ENCODE measurements at regions not wholly inside any gene's neighbourhood (a gene's known extent, or its start where the extent isn't known, plus 50 kb on each side); places are given as distances from the start of the nearest gene placed in this dataset.

GRCh38 chr4:110675426-110675825 lies 52.5 kb upstream of the PITX2 start:
- no peak for DNase-seq

- DNase-seq: no peak
These were observed 53.4 kb upstream of the PITX2 start for GRCh38 chr4:110676241-110676640.

GRCh38 chr4:110678517-110679227 lies 55.8 kb upstream of the PITX2 start:
- no peak for DNase-seq

- DNase-seq: no peak
These were observed 57.4 kb upstream of the PITX2 start for GRCh38 chr4:110680265-110680664.

- no peak for DNase-seq
These were observed 58.5 kb upstream of the PITX2 start for GRCh38 chr4:110681381-110681780.

GRCh38 chr4:110682311-110682710 lies 59.4 kb upstream of the PITX2 start:
- DNase-seq: no peak

- no peak for DNase-seq
These were observed 60.7 kb upstream of the PITX2 start for GRCh38 chr4:110683601-110684000.

- no peak for DNase-seq
These were observed 79.4 kb upstream of the PITX2 start for GRCh38 chr4:110702326-110702725.

GRCh38 chr4:110704748-110705439 lies 82.0 kb upstream of the PITX2 start:
- no peak for DNase-seq

GRCh38 chr4:110705440-110705782 lies 82.5 kb upstream of the PITX2 start:
- DNase-seq: no peak

- DNase-seq: no peak
These were observed 87.2 kb upstream of the PITX2 start for GRCh38 chr4:110710070-110710469.

GRCh38 chr4:110712486-110712885 lies 89.6 kb upstream of the PITX2 start:
- DNase-seq: no peak

GRCh38 chr4:110730318-110730717 lies 107.4 kb upstream of the PITX2 start:
- DNase-seq: no peak

- DNase-seq: no peak
These were observed 111.0 kb upstream of the PITX2 start for GRCh38 chr4:110733901-110734300.

- DNase-seq: no peak
These were observed 112.8 kb upstream of the PITX2 start for GRCh38 chr4:110735686-110736085.

GRCh38 chr4:110737931-110738330 lies 115.1 kb upstream of the PITX2 start:
- DNase-seq: no peak

- no peak for DNase-seq
These were observed 119.3 kb upstream of the PITX2 start for GRCh38 chr4:110742143-110742542.

- DNase-seq: no peak
These were observed 125.2 kb upstream of the PITX2 start for GRCh38 chr4:110748071-110748470.

GRCh38 chr4:110751183-110751582 lies 128.3 kb upstream of the PITX2 start:
- no peak for DNase-seq

- DNase-seq: no peak
These were observed 129.1 kb upstream of the PITX2 start for GRCh38 chr4:110751986-110752385.

- DNase-seq: no peak
These were observed 130.6 kb upstream of the PITX2 start for GRCh38 chr4:110753466-110753865.

GRCh38 chr4:110754716-110755115 lies 131.8 kb upstream of the PITX2 start:
- DNase-seq: no peak

- no peak for DNase-seq
These were observed 146.7 kb upstream of the PITX2 start for GRCh38 chr4:110769578-110769977.

- no peak for DNase-seq
These were observed 147.5 kb upstream of the PITX2 start for GRCh38 chr4:110770353-110770752.

- no peak for DNase-seq
These were observed 155.6 kb upstream of the PITX2 start for GRCh38 chr4:110778521-110778920.

Measured in activated T-cell treated with anti-CD3 and anti-CD28 coated beads for 4 hours (primary cell).